Body of pancreas (tissue), 4 donors: ENCODE measurements at regions not wholly inside any gene's neighbourhood (a gene's known extent, or its start where the extent isn't known, plus 50 kb on each side); places are given as distances from the start of the nearest gene placed in this dataset.

Source experiments
- POLR2A ChIP-seq, 3 donors: fragments of 450-650 bp; IDR thresholded peaks; one replicate each; pipeline ENCODE4 v1.6.1; 2016; ENCODE audit warnings: antibody characterized with exemption in 3 of 3, mild to moderate bottlenecking in 2 of 3
- TF ChIP-seq, protein P1 (sequence below), 7 experiments: fragments of 450-650 bp in 4 of 7; fragments of 200-600 bp in 3 of 7; sonication (generic) in 3 of 7; IDR thresholded peaks; one replicate each; pipeline ENCODE4 v1.5.1; 2016 to 2019; ENCODE audit warnings: antibody characterized with exemption in 7 of 7

DNA sequence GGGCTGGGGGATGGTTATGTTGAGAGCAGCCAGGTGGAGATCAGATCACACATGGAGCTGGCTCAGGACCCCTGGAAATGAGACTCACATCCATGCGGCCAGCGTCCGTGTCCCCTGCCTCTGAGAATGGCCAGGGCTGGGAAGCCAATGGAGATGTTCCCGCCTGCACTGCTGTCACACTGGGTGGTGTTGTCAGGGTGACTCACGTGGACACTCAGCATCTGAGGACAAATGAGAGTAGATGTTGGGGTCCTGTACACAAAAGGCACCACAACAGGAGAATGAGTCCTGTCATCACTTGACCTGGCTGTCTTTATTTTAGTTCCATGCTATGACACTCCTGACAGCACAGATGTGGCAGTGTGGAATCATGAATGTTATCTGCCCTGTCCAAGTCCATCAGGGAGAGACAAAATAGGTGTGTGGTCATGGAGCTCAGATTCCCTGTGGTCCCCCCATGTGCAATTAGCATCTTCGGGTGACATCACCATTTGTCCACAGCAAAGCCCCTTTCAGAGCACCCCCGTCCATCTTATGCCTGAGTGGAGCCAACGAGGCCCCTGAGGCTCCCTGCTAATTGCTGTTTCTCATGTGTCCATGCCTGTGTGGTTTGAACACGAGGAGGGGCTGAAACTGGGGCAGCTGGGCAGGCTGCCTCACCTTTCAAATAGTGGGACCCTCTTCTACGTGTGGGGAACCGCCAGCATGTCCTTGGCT lies 393.5 kb downstream of the AACS start:
- no peak for TF ChIP-seq POLR2A (IDR thresholded peaks at IDR 0.05)
- TF ChIP-seq, protein P1, sequence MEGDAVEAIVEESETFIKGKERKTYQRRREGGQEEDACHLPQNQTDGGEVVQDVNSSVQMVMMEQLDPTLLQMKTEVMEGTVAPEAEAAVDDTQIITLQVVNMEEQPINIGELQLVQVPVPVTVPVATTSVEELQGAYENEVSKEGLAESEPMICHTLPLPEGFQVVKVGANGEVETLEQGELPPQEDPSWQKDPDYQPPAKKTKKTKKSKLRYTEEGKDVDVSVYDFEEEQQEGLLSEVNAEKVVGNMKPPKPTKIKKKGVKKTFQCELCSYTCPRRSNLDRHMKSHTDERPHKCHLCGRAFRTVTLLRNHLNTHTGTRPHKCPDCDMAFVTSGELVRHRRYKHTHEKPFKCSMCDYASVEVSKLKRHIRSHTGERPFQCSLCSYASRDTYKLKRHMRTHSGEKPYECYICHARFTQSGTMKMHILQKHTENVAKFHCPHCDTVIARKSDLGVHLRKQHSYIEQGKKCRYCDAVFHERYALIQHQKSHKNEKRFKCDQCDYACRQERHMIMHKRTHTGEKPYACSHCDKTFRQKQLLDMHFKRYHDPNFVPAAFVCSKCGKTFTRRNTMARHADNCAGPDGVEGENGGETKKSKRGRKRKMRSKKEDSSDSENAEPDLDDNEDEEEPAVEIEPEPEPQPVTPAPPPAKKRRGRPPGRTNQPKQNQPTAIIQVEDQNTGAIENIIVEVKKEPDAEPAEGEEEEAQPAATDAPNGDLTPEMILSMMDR (IDR thresholded peaks at IDR 0.05), result no peak
